ENCODE measurements at regions not wholly inside any gene's neighbourhood (a gene's known extent, or its start where the extent isn't known, plus 50 kb on each side); places are given as distances from the start of the nearest gene placed in this dataset.
A peak's percentile ranks its signal among the peaks of the same experiment; 100 is the strongest.
"Not testable (repeated sequence)": the region's sequence is repeated elsewhere in the genome, so short reads cannot be mapped to it uniquely, and the experiment has no call there.

- H3K9me3 ChIP-seq (ENCODE audit: control insufficient read depth in 4 of 4, low read length in 3 of 4); H3K9ac ChIP-seq (ENCODE audit: low read depth in 1 of 2, low read length in 2 of 2); H3K27me3 ChIP-seq (ENCODE audit: control insufficient read depth in 4 of 4, insufficient read depth in 4 of 4, low read length in 3 of 4); H3K27ac ChIP-seq (ENCODE audit: low read depth in 1 of 2, low read length in 2 of 2); H3K36me3 ChIP-seq (ENCODE audit: control insufficient read depth in 4 of 4, insufficient read depth in 3 of 4, low read depth in 1 of 4, low read length in 3 of 4); DNase-seq (ENCODE audit: low spot score); H3K4me1 ChIP-seq (ENCODE audit: control insufficient read depth in 4 of 4, insufficient read depth in 4 of 4, low read length in 3 of 4); H3K4me3 ChIP-seq (ENCODE audit: low read depth in 1 of 3, low read length in 3 of 3): not testable (repeated sequence)
- TF ChIP-seq RAD21 (IDR thresholded peaks at IDR 0.05): peak; percentile 55 to 62
- TF ChIP-seq, protein P1, sequence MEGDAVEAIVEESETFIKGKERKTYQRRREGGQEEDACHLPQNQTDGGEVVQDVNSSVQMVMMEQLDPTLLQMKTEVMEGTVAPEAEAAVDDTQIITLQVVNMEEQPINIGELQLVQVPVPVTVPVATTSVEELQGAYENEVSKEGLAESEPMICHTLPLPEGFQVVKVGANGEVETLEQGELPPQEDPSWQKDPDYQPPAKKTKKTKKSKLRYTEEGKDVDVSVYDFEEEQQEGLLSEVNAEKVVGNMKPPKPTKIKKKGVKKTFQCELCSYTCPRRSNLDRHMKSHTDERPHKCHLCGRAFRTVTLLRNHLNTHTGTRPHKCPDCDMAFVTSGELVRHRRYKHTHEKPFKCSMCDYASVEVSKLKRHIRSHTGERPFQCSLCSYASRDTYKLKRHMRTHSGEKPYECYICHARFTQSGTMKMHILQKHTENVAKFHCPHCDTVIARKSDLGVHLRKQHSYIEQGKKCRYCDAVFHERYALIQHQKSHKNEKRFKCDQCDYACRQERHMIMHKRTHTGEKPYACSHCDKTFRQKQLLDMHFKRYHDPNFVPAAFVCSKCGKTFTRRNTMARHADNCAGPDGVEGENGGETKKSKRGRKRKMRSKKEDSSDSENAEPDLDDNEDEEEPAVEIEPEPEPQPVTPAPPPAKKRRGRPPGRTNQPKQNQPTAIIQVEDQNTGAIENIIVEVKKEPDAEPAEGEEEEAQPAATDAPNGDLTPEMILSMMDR (IDR thresholded peaks at IDR 0.05; ENCODE audit: low read depth, low read length, missing input control): peak; percentile 26
- WGBS: 8% methylated on average over 9 of the region's 9 CpGs
These were observed 82.7 kb upstream of the KIF2A start for GRCh38 chr5:62223312-62223670.

- H3K27me3 ChIP-seq (ENCODE audit: control insufficient read depth in 4 of 4, insufficient read depth in 4 of 4, low read length in 3 of 4); H3K36me3 ChIP-seq (ENCODE audit: control insufficient read depth in 4 of 4, insufficient read depth in 3 of 4, low read depth in 1 of 4, low read length in 3 of 4); H3K9ac ChIP-seq (ENCODE audit: low read depth in 1 of 2, low read length in 2 of 2); DNase-seq (ENCODE audit: low spot score); H3K27ac ChIP-seq (ENCODE audit: low read depth in 1 of 2, low read length in 2 of 2); H3K9me3 ChIP-seq (ENCODE audit: control insufficient read depth in 4 of 4, low read length in 3 of 4); H3K4me3 ChIP-seq (ENCODE audit: low read depth in 1 of 3, low read length in 3 of 3); H3K4me1 ChIP-seq (ENCODE audit: control insufficient read depth in 4 of 4, insufficient read depth in 4 of 4, low read length in 3 of 4): not testable (repeated sequence)
- 75% methylated on average over 7 of the region's 7 CpGs for WGBS
These were observed 80.9 kb upstream of the KIF2A start for GRCh38 chr5:62224987-62225601.

- WGBS: 65% methylated on average over 3 of the region's 3 CpGs
- H3K36me3 ChIP-seq (ENCODE audit: control insufficient read depth in 4 of 4, insufficient read depth in 3 of 4, low read depth in 1 of 4, low read length in 3 of 4); H3K27me3 ChIP-seq (ENCODE audit: control insufficient read depth in 4 of 4, insufficient read depth in 4 of 4, low read length in 3 of 4); H3K4me1 ChIP-seq (ENCODE audit: control insufficient read depth in 4 of 4, insufficient read depth in 4 of 4, low read length in 3 of 4); H3K9me3 ChIP-seq (ENCODE audit: control insufficient read depth in 4 of 4, low read length in 3 of 4); DNase-seq (ENCODE audit: low spot score); H3K27ac ChIP-seq (ENCODE audit: low read depth in 1 of 2, low read length in 2 of 2); H3K4me3 ChIP-seq (ENCODE audit: low read depth in 1 of 3, low read length in 3 of 3); H3K9ac ChIP-seq (ENCODE audit: low read depth in 1 of 2, low read length in 2 of 2): not testable (repeated sequence)
These were observed 75.1 kb upstream of the KIF2A start for GRCh38 chr5:62230876-62231388.

DNA sequence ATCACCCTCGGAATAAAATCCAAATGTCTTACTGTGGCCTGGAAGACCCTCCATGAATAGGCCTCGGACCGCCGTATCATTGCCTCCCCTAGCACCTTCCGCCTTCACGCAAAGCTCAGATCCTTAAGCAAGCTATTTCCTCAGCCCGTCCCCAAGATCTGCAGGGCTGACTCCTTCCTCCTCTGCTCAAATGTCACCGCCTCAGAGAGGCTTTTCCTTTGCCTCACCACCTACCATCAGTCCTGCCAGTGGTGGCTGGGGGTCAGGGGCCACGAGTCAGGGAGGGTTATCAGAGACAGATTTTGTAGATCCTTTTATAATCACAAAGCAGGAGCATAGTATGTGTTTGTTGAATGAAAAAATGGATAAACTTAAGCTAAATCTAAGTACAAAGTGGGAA lies 74.4 kb upstream of the KIF2A start:
- DNase-seq (ENCODE audit: low spot score): no peak
- Histone ChIP-seq H3K4me3 (ENCODE audit: low read depth in 1 of 3, low read length in 3 of 3) (no peak overlapping the region), H3K4me1 (ENCODE audit: control insufficient read depth in 4 of 4, insufficient read depth in 4 of 4, low read length in 3 of 4) (no peaks in the 10 kb centered on the region), H3K27ac (ENCODE audit: low read depth in 1 of 2, low read length in 2 of 2) (no peak overlapping the region), H3K9ac (ENCODE audit: low read depth in 1 of 2, low read length in 2 of 2) (no peak overlapping the region), H3K27me3 (ENCODE audit: control insufficient read depth in 4 of 4, insufficient read depth in 4 of 4, low read length in 3 of 4) (no peaks in the 10 kb centered on the region), H3K36me3 (ENCODE audit: control insufficient read depth in 4 of 4, insufficient read depth in 3 of 4, low read depth in 1 of 4, low read length in 3 of 4) (no peaks in the 10 kb centered on the region), H3K9me3 (ENCODE audit: control insufficient read depth in 4 of 4, low read length in 3 of 4) (no peaks in the 10 kb centered on the region)
- TF ChIP-seq GABPA (IDR thresholded peaks at IDR 0.05 in 1 of 2, conservative IDR thresholded peaks at IDR 0.05 in 1 of 2): no peak
- 90% methylated on average over 9 of the region's 9 CpGs for whole genome bisulfite sequencing

DNA sequence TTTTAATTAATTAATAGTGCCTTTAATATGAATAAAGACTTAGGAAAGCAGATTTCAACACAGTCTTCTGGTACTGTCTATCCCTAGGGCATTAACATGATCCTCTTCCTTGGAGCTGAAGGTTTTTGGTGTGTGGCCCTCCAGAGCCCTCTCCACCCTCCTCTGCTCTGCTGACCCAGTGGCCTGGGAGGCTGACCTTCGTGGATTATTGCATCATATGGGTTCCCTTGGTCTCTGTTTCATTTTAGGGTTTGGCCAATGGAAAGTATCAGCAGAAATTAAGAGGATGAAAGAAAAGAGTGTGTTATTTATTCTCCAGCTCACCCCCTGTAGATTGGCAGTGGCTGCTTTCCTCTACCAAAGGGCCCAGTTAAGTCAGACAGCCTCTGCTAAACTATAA lies 73.8 kb upstream of the KIF2A start:
- 57% methylated on average over 1 of the region's 1 CpG for WGBS
- not testable (repeated sequence) for H3K4me1 ChIP-seq (ENCODE audit: control insufficient read depth in 4 of 4, insufficient read depth in 4 of 4, low read length in 3 of 4); H3K27me3 ChIP-seq (ENCODE audit: control insufficient read depth in 4 of 4, insufficient read depth in 4 of 4, low read length in 3 of 4); H3K27ac ChIP-seq (ENCODE audit: low read depth in 1 of 2, low read length in 2 of 2); H3K9me3 ChIP-seq (ENCODE audit: control insufficient read depth in 4 of 4, low read length in 3 of 4); H3K36me3 ChIP-seq (ENCODE audit: control insufficient read depth in 4 of 4, insufficient read depth in 3 of 4, low read depth in 1 of 4, low read length in 3 of 4); H3K9ac ChIP-seq (ENCODE audit: low read depth in 1 of 2, low read length in 2 of 2); DNase-seq (ENCODE audit: low spot score); H3K4me3 ChIP-seq (ENCODE audit: low read depth in 1 of 3, low read length in 3 of 3)

DNA sequence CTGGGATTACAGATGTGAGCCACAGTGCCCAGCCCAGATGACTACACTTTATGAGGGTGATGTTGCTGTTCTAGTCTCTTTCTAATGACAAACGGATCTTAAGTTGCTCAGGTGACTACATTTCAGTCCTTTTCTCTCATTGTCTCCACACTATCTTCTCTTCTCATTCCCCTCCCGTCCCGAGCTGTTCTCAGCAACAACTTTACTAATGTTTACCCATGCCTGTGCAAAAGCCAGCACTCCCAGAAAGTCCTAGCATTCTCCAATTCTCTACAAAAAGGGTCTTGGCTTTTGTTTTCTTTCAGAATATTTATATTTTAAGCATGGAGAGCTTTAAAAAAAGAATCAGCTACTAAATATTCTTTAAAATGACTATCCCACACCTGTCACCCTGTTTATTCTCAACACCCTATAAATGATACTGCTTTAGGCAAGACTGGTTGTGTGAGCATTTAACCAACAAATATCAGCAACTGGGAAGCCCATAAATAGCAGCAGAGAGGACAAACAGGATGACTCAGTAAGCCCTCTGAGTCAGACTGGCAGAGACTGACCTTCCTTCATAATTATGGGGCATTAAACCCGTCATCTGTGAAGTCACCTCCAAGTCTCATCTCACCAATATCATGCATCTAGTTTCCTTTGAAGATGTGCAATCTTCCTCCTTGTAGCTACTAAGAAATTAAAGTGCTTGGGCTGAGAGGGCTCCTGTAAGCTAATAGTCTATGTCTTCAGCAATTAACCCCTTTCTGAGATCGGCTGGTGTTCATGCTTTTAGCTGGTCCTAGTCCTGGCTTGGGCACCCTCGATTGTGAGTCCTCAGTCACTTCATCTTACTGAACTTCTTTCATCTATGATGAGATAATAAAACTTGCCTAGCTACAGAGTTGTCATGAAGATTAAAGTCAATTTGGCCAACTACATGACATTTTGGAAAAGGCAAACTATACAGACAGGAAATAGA lies 72.6 kb upstream of the KIF2A start:
- H3K36me3 ChIP-seq (ENCODE audit: control insufficient read depth in 4 of 4, insufficient read depth in 3 of 4, low read depth in 1 of 4, low read length in 3 of 4); H3K9me3 ChIP-seq (ENCODE audit: control insufficient read depth in 4 of 4, low read length in 3 of 4); DNase-seq (ENCODE audit: low spot score); H3K4me1 ChIP-seq (ENCODE audit: control insufficient read depth in 4 of 4, insufficient read depth in 4 of 4, low read length in 3 of 4); H3K27ac ChIP-seq (ENCODE audit: low read depth in 1 of 2, low read length in 2 of 2); H3K4me3 ChIP-seq (ENCODE audit: low read depth in 1 of 3, low read length in 3 of 3); H3K27me3 ChIP-seq (ENCODE audit: control insufficient read depth in 4 of 4, insufficient read depth in 4 of 4, low read length in 3 of 4); H3K9ac ChIP-seq (ENCODE audit: low read depth in 1 of 2, low read length in 2 of 2): not testable (repeated sequence)
- 69% methylated on average over 6 of the region's 6 CpGs for WGBS

GRCh38 chr5:62236593-62236992 lies 69.4 kb upstream of the KIF2A start:
- H3K27ac ChIP-seq (ENCODE audit: low read depth in 1 of 2, low read length in 2 of 2); H3K27me3 ChIP-seq (ENCODE audit: control insufficient read depth in 4 of 4, insufficient read depth in 4 of 4, low read length in 3 of 4); H3K36me3 ChIP-seq (ENCODE audit: control insufficient read depth in 4 of 4, insufficient read depth in 3 of 4, low read depth in 1 of 4, low read length in 3 of 4); DNase-seq (ENCODE audit: low spot score); H3K4me3 ChIP-seq (ENCODE audit: low read depth in 1 of 3, low read length in 3 of 3); H3K9ac ChIP-seq (ENCODE audit: low read depth in 1 of 2, low read length in 2 of 2); H3K4me1 ChIP-seq (ENCODE audit: control insufficient read depth in 4 of 4, insufficient read depth in 4 of 4, low read length in 3 of 4); H3K9me3 ChIP-seq (ENCODE audit: control insufficient read depth in 4 of 4, low read length in 3 of 4): not testable (repeated sequence)
- WGBS: 93% methylated on average over 7 of the region's 7 CpGs
